Natural killer cell (primary cell): ENCODE measurements at regions not wholly inside any gene's neighbourhood (a gene's known extent, or its start where the extent isn't known, plus 50 kb on each side); places are given as distances from the start of the nearest gene placed in this dataset.

Experiments
- ATAC-seq, 3 donors: fragments of 150-1000 bp in 2 of 3; fragments of 200-7000 bp in 1 of 3; cut with Tn5 transposase; 1 replicate in 1 of 3; 2 replicates in 2 of 3; pipeline ENCODE4 v1.10.0; 2021; ENCODE audit warnings: mild to moderate bottlenecking in 2 of 3, moderate library complexity in 2 of 3
- DNase-seq, 2 donors: peaks; one replicate each; pipeline versions ENCODE4 v3.0.0 to v3.0.0-alpha.2; 2013 to 2021; ENCODE audit warnings: mixed read lengths in 1 of 2
- H3K27ac ChIP-seq: one replicate; pipeline ENCODE4 v1.5.1; 2013; ENCODE audit warnings: mild to moderate bottlenecking, low read length
- H3K27me3 ChIP-seq: one replicate; pipeline ENCODE4 v1.6.1; 2013; ENCODE audit warnings: low read length; ENCODE audit not compliant: control insufficient read depth, insufficient read depth
- H3K36me3 ChIP-seq: one replicate; pipeline ENCODE4 v1.6.1; 2013; ENCODE audit warnings: low read length; ENCODE audit not compliant: control insufficient read depth, insufficient read depth
- H3K4me1 ChIP-seq: one replicate; pipeline ENCODE4 v1.6.1; 2013; ENCODE audit warnings: low read length; ENCODE audit not compliant: control insufficient read depth, insufficient read depth
- H3K4me3 ChIP-seq: one replicate; pipeline ENCODE4 v1.5.1; 2013; ENCODE audit warnings: low read length
- H3K9me3 ChIP-seq: one replicate; pipeline ENCODE4 v1.6.1; 2013; ENCODE audit warnings: low read length; ENCODE audit not compliant: control insufficient read depth, insufficient read depth
- H3K27ac Mint-ChIP-seq, 2 donors: one replicate each; pipeline ENCODE4 v1.8.0; 2022; ENCODE audit warnings: mild to moderate bottlenecking in 2 of 2, mixed read lengths in 2 of 2, moderate library complexity in 1 of 2
- H3K27me3 Mint-ChIP-seq, 2 donors: one replicate each; pipeline ENCODE4 v1.8.0; 2022; ENCODE audit warnings: low read depth in 2 of 2, mixed read lengths in 2 of 2
- H3K36me3 Mint-ChIP-seq: one replicate; pipeline ENCODE4 v1.8.0; 2022; ENCODE audit warnings: mixed read lengths
- H3K4me1 Mint-ChIP-seq, 2 donors: one replicate each; pipeline ENCODE4 v1.8.0; 2022; ENCODE audit warnings: mixed read lengths in 2 of 2
- H3K4me3 Mint-ChIP-seq: one replicate; pipeline ENCODE4 v1.8.0; 2022; ENCODE audit warnings: mild to moderate bottlenecking, moderate library complexity, mixed read lengths
- H3K9me3 Mint-ChIP-seq, 2 donors: one replicate each; pipeline ENCODE4 v1.8.0; 2022; ENCODE audit warnings: mixed read lengths in 2 of 2
- CTCF ChIP-seq: fragments of 200-600 bp; IDR thresholded peaks from one replicate; pipeline ENCODE4 v1.8.0; 2022; ENCODE audit warnings: antibody characterized with exemption
- WGBS: methylation state at CpG from one replicate; pipeline ENCODE4 v1.1.7; 2013; ENCODE audit warnings: missing lambda C conversion rate; ENCODE audit not compliant: insufficient coverage; 5-methylcytosine and 5-hydroxymethylcytosine counted together
- intact Hi-C: fragments of 100-400 bp; cut with micrococcal nuclease; formaldehyde crosslinking; loops from one replicate; pipeline ENCODE4 v1.14.2; 2022

GRCh38 chr4:127139788-127140286, 492.9 kb upstream of the INTU start:
- no peaks in the 10 kb centered on the region for H3K4me1 ChIP-seq
- H3K27ac Mint-ChIP-seq: no peak overlapping the region
- DNase-seq: no peak
- no peaks in the 10 kb centered on the region for H3K27me3 Mint-ChIP-seq
- H3K4me3 Mint-ChIP-seq: no peak overlapping the region
- H3K4me3 ChIP-seq: no peak overlapping the region
- intact Hi-C loops: no loop called here
- no peaks in the 10 kb centered on the region for H3K9me3 ChIP-seq
- no peak for TF ChIP-seq CTCF
- H3K9me3 Mint-ChIP-seq: peaks cover 12 to 13% of the 10 kb centered on the region in 2 donors
- H3K36me3 Mint-ChIP-seq: no peaks in the 10 kb centered on the region
- H3K4me1 Mint-ChIP-seq: no peaks in the 10 kb centered on the region
- H3K36me3 ChIP-seq: no peaks in the 10 kb centered on the region
- 69% methylated on average over 6 of the region's 6 CpGs for WGBS
- no peaks in the 10 kb centered on the region for H3K27me3 ChIP-seq
- H3K27ac ChIP-seq: no peak overlapping the region
- ATAC-seq: no peak

GRCh38 chr4:127140306-127140705, 492.5 kb upstream of the INTU start:
- H3K9me3 Mint-ChIP-seq: peaks cover 11 to 12% of the 10 kb centered on the region in 2 donors
- H3K4me1 Mint-ChIP-seq: no peaks in the 10 kb centered on the region
- no peaks in the 10 kb centered on the region for H3K27me3 Mint-ChIP-seq
- Histone ChIP-seq H3K4me3 (no peak overlapping the region), H3K27me3 (no peaks in the 10 kb centered on the region), H3K36me3 (no peaks in the 10 kb centered on the region), H3K27ac (no peak overlapping the region), H3K9me3 (no peaks in the 10 kb centered on the region), H3K4me1 (no peaks in the 10 kb centered on the region)
- no peak for DNase-seq
- no peak overlapping the region for H3K27ac Mint-ChIP-seq
- no peaks in the 10 kb centered on the region for H3K36me3 Mint-ChIP-seq
- ATAC-seq: no peak
- 93% methylated on average over 3 of the region's 3 CpGs for WGBS
- TF ChIP-seq CTCF: no peak
- no peak overlapping the region for H3K4me3 Mint-ChIP-seq
- intact Hi-C loops: no loop called here

- no peaks in the 10 kb centered on the region for H3K27me3 Mint-ChIP-seq
- H3K9me3 Mint-ChIP-seq: peaks cover 13 to 15% of the 10 kb centered on the region in 2 donors
- TF ChIP-seq CTCF: no peak
- no peak overlapping the region for H3K4me3 Mint-ChIP-seq
- intact Hi-C loops: no loop called here
- no peak overlapping the region for H3K27ac Mint-ChIP-seq
- H3K4me1 Mint-ChIP-seq: no peaks in the 10 kb centered on the region
- no peaks in the 10 kb centered on the region for H3K27me3 ChIP-seq
- WGBS: 55% methylated on average over 1 of the region's 1 CpG
- H3K9me3 ChIP-seq: no peaks in the 10 kb centered on the region
- ATAC-seq (no peak), DNase-seq (no peak)
- no peaks in the 10 kb centered on the region for H3K36me3 Mint-ChIP-seq
- no peak overlapping the region for H3K27ac ChIP-seq
- H3K4me3 ChIP-seq: no peak overlapping the region
- H3K4me1 ChIP-seq: no peaks in the 10 kb centered on the region
- H3K36me3 ChIP-seq: no peaks in the 10 kb centered on the region
Observed at GRCh38 chr4:127141856-127142255, 490.9 kb upstream of the INTU start.

- no peaks in the 10 kb centered on the region for H3K9me3 ChIP-seq
- no peak for DNase-seq
- WGBS: 72% methylated on average over 3 of the region's 5 CpGs
- no peak overlapping the region for H3K4me3 ChIP-seq
- no peak overlapping the region for H3K27ac ChIP-seq
- H3K27me3 ChIP-seq: no peaks in the 10 kb centered on the region
- Mint-ChIP-seq H3K4me3 (no peak overlapping the region), H3K27me3 (no peaks in the 10 kb centered on the region), H3K9me3 (peaks cover 14 to 15% of the 10 kb centered on the region in 2 donors), H3K4me1 (no peaks in the 10 kb centered on the region), H3K27ac (no peak overlapping the region), H3K36me3 (no peaks in the 10 kb centered on the region)
- TF ChIP-seq CTCF: no peak
- H3K36me3 ChIP-seq: no peaks in the 10 kb centered on the region
- intact Hi-C loops: no loop called here
- ATAC-seq: no peak
- no peaks in the 10 kb centered on the region for H3K4me1 ChIP-seq
Observed at GRCh38 chr4:127143460-127144195, 489.1 kb upstream of the INTU start.
